GM21447 (cell line): ENCODE measurements at regions not wholly inside any gene's neighbourhood (a gene's known extent, or its start where the extent isn't known, plus 50 kb on each side); places are given as distances from the start of the nearest gene placed in this dataset.
"Not testable (repeated sequence)": the region's sequence is repeated elsewhere in the genome, so short reads cannot be mapped to it uniquely, and the experiment has no call there.

Source experiments
- ATAC-seq: cut with Tn5 transposase; IDR thresholded peaks from one replicate; pipeline ENCODE4 v1.9.1; 2021; ENCODE audit not compliant: unreplicated experiment

DNA sequence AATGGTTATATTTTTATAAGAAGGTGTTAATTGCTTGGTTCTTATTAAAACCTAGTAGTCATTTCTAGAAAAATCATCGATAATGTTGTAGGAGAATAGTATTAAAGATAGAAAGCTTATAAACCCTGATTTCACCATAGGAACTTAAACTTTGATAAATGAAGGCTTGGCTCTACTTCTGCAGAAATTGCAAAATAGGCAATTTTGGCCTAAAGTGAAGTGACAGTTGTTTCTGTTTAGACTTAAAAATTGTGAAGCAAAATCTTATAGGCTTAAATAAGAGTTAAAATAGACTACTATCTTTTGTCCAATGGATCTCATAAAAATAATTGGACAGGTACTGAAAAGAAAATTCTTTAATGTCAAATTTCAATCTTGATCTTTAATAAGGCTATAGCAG is 321.6 kb upstream of the FZD8 start:
- no peak for ATAC-seq

- no peak for ATAC-seq
These were observed 319.4 kb upstream of the FZD8 start for GRCh38 chr10:35961501-35961900.

DNA sequence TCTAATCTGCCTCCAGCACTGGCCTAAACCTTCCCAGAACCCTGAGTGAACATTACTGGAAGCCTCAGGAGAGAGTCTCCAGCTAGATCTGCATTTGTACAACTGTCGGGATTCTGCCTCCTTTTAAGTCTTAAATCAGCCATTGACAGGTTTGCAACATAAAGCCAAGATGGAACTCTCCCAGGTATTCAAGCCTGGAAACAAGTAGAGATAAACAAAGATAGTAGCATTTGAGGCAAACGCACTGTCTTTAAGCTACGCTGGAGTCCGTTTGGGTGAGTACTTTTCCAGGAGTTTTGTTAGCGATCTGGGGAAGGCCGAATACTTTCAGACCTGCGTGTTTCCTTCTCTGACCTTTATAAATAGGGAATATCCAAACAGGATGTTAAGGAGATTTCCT is 317.2 kb upstream of the FZD8 start:
- no peak for ATAC-seq

- not testable (repeated sequence) for ATAC-seq
These were observed 316.5 kb upstream of the FZD8 start for GRCh38 chr10:35958609-35959008.

DNA sequence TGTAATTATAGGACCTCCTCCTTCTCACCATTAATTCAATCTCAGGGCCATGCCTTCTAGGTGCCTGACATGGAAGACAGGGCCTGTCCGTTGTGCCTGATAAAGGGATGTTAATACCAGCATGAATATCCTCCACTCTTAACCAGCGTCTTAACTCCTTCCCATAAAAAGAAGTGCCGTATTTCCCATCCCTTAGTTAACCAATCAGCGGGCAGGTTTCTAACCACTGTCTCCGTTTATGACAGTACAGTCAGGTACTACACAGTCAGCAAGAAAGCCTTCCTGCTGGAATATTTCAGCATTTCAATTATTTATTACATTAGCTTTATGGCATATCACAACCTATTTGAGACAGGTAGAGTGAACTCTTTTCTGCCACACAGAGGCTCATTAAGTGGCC is 308.6 kb upstream of the FZD8 start:
- no peak for ATAC-seq

DNA sequence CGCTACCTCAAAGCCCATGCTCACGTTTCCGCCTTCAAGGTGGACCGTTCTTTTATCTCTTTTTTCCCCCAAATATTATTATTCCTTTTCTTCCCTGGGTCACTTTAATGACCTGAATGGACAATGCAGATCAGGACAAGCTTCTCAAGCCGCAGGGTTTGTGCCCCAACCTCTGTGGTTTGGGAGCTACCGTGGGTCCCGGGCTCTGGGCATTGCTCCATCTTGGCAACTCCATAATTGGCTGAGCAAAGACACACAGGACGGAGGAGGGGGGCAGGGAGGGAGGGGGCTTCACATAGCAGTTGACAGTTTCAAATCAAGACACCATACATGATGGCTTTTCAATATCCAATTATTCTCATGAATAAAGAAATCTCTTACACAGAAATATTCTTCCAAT is 308.1 kb upstream of the FZD8 start:
- ATAC-seq: no peak

GRCh38 chr10:35949811-35950211 is 307.7 kb upstream of the FZD8 start:
- ATAC-seq: no peak

- no peak for ATAC-seq
These were observed 304.5 kb upstream of the FZD8 start for GRCh38 chr10:35946556-35946955.

- no peak for ATAC-seq
These were observed 300.0 kb upstream of the FZD8 start for GRCh38 chr10:35942057-35942456.

DNA sequence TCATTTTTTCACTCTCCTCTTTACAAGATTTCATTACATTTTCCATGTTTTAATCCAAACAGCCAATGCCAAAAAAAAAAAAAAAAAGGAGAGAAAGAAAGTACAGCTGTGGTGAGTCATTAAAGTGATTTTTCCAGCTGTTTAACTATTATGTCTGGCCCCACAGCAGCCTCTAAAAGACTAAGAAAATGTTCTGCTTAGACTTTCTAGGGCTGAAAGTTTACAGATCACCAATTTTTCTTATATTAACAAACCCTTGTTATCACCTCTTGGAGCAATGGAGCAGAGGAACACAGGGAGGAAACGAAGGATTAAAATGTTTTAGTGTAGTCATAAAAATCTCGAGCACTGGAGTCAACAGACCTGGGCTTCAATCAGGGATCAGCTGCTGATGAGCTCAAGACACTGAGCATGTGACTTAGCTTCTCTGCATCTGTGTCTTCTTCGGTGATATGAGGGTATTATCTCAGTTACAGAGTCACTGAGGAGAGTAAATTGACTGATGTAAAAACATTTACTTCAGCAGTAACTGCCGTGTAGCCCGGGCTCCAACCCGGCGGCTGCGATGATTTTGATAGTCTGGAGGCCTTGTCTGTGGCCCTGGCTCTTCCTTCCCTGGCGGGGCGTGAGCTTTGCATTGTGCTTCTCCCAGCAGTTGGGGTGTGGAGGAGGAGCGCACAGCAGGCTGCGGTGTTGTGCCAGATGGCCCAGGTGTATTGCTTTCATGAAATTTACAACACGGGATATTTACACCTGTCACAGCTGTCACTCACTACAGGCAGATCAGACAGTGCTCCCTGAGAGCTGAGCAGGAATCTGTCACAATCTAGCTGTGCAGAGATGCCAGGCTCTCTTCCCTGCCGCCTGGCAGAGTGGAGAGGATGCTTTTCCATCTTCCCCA is 298.3 kb upstream of the FZD8 start:
- no peak for ATAC-seq

- no peak for ATAC-seq
These were observed 296.1 kb upstream of the FZD8 start for GRCh38 chr10:35938160-35938559.

GRCh38 chr10:35937546-35937945 is 295.4 kb upstream of the FZD8 start:
- ATAC-seq: no peak

DNA sequence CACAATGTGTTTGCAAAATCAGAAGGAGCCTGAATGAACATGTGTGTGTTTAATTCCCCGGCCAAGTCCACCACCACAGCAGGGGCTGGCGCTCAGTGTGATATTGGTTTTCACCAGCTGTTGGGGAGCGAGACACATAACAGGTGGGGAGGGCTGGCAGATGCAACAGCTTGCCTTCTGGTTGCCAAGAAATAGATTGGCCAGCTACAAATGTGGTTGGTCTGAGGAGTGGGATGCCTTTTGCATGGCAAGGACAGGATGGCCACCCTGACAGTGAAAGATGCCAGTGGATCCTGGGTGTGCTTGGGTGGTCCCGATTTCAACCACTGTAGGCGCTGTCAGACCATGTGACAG is 292.5 kb upstream of the FZD8 start:
- no peak for ATAC-seq

- no peak for ATAC-seq
These were observed 292.0 kb upstream of the FZD8 start for GRCh38 chr10:35933940-35934641.

GRCh38 chr10:35933491-35933890 is 291.4 kb upstream of the FZD8 start:
- ATAC-seq: no peak

DNA sequence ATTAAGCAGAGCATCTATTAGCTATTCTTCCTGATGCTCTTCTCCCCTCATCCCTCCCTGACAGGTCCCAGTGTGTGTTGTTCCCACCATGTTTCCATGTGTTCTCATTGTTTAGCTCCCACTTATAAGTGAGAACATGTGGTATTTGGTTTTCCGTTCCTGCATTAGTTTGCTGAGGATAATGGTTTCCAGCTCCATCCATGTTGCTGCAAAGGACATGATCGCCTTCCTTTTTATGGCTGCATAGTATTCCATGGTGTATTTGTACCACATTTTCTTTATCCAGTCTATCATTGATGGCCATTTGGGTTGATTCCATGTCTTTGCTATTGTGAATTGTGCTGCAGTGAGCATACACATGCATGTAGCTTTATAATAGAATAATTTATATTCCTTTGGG is 287.9 kb upstream of the FZD8 start:
- not testable (repeated sequence) for ATAC-seq

GRCh38 chr10:35928748-35929147 is 286.7 kb upstream of the FZD8 start:
- ATAC-seq: no peak

- no peak for ATAC-seq
These were observed 285.9 kb upstream of the FZD8 start for GRCh38 chr10:35927990-35928488.

DNA sequence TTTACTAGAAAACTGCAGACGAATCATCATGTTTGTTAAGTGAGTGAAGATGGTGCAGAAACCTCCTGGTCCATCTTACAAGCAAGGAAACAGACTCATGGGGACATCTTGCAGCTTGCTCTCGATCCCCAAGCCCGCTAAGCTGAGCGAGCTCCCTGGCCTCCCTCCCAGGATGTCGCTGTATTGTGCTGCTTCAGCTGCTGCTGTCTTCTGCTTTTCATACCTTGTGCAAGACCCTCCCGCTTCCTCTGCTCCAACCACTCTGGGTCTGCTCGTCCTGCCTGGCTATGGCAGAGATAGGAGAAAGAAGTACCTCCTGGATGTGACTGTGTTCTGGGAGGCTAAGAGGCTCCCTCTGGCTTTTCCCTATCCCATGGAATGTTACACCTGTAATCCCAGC is 285.2 kb upstream of the FZD8 start:
- ATAC-seq: no peak

- no peak for ATAC-seq
These were observed 284.8 kb upstream of the FZD8 start for GRCh38 chr10:35926846-35927245.

DNA sequence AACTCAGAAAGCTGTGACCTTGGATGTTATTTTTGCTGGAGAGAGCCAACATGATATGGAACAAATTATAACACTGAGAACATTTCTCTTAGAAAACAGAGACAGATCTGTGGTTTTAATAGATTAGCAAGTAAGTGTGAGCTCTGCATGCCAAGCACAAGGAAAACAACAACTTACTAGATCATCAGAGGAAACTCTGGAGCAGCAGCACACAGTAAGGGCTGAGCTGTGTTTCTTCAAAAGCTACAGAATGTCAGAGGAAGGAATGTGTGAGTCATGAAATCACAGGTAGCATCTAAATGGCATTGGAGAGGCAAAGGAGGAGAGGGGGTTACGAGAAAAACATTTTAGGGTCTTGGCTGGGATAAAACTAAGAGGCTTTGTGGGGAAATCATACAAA is 283.4 kb upstream of the FZD8 start:
- no peak for ATAC-seq

DNA sequence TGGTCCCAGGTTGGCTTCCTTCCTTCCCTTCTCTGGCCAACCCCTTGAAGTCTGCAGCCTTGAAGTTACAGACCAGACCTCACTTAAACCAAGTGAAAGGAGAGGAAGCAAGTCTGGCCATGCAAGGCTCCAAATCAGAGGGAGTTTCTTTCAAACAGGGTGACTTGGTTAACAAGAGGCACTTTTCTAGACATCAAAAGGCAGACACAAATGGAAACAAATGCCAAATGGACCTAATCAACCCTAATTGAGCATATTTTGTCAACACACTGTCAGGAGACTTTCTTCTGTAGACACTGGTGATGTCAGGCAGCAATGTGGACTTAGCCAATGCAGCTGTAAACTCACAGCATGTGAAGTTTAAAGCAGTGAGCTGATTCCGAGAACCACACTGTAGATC is 282.7 kb upstream of the FZD8 start:
- ATAC-seq: no peak
